ENCODE measurements at regions not wholly inside any gene's neighbourhood (a gene's known extent, or its start where the extent isn't known, plus 50 kb on each side); places are given as distances from the start of the nearest gene placed in this dataset.
"Not testable (repeated sequence)": the region's sequence is repeated elsewhere in the genome, so short reads cannot be mapped to it uniquely, and the experiment has no call there.

GRCh38 chr5:105163547-105163946 lies 1601.0 kb upstream of the NUDT12 start:
- no peak overlapping the region for H3K27ac ChIP-seq
- no peak for TF ChIP-seq CTCF (conservative IDR thresholded peaks at IDR 0.05)

GRCh38 chr5:105162557-105162956 lies 1600.0 kb upstream of the NUDT12 start:
- H3K27ac ChIP-seq = not testable (repeated sequence)

- no peak for TF ChIP-seq CTCF (conservative IDR thresholded peaks at IDR 0.05)
- no peak overlapping the region for H3K27ac ChIP-seq
Measured at GRCh38 chr5:105158526-105158925, 1595.9 kb upstream of the NUDT12 start.

- TF ChIP-seq CTCF (conservative IDR thresholded peaks at IDR 0.05) = no peak
- H3K27ac ChIP-seq = no peak overlapping the region
Measured at GRCh38 chr5:105150323-105150722, 1587.7 kb upstream of the NUDT12 start.

- no peak for TF ChIP-seq CTCF (conservative IDR thresholded peaks at IDR 0.05)
Measured at GRCh38 chr5:105146867-105147266, 1584.3 kb upstream of the NUDT12 start.

GRCh38 chr5:105145152-105145551 lies 1582.6 kb upstream of the NUDT12 start:
- no peak for TF ChIP-seq CTCF (conservative IDR thresholded peaks at IDR 0.05)
- H3K27ac ChIP-seq = no peak overlapping the region

More at GRCh38 chr5:105146867-105147266, 1584.3 kb upstream of the NUDT12 start:
- H3K27ac ChIP-seq = no peak overlapping the region

GRCh38 chr5:105134328-105134727 lies 1571.7 kb upstream of the NUDT12 start:
- no peak for TF ChIP-seq CTCF (conservative IDR thresholded peaks at IDR 0.05)
- H3K27ac ChIP-seq = no peak overlapping the region

- TF ChIP-seq CTCF (conservative IDR thresholded peaks at IDR 0.05) = no peak
- no peak overlapping the region for H3K27ac ChIP-seq
Measured at GRCh38 chr5:105133087-105133486, 1570.5 kb upstream of the NUDT12 start.

Data from VCaP (cell line).